Nephron (organoid): ENCODE measurements at regions not wholly inside any gene's neighbourhood (a gene's known extent, or its start where the extent isn't known, plus 50 kb on each side); places are given as distances from the start of the nearest gene placed in this dataset.

ENCODE experiments used
- H3K27ac Mint-ChIP-seq, 3 experiments: 2 replicates each; pipeline ENCODE4 v1.8.0; 2020; ENCODE audit warnings: mixed read lengths in 3 of 3, mild to moderate bottlenecking in 2 of 3, moderate library complexity in 1 of 3
- H3K27me3 Mint-ChIP-seq: 2 replicates; pipeline ENCODE4 v1.8.0; 2021; ENCODE audit warnings: low read depth, mild to moderate bottlenecking, moderate library complexity, mixed read lengths
- H3K36me3 Mint-ChIP-seq: 2 replicates; pipeline ENCODE4 v1.8.0; 2020; ENCODE audit warnings: low read depth, mixed read lengths
- H3K4me1 Mint-ChIP-seq: 2 replicates; pipeline ENCODE4 v1.8.0; 2020; ENCODE audit warnings: mixed read lengths
- H3K4me3 Mint-ChIP-seq, 3 experiments: 2 replicates each; pipeline ENCODE4 v1.8.0; 2020; ENCODE audit warnings: mild to moderate bottlenecking in 3 of 3, mixed read lengths in 3 of 3, moderate library complexity in 2 of 3
- H3K9me3 Mint-ChIP-seq: 2 replicates; pipeline ENCODE4 v1.8.0; 2020; ENCODE audit warnings: mixed read lengths
- TF ChIP-seq, protein P1 (sequence below), 3 experiments: fragments of 200-600 bp; sonication (generic); IDR thresholded peaks; one replicate each; pipeline ENCODE4 v1.5.0; 2021; ENCODE audit warnings: antibody characterized with exemption in 3 of 3; ENCODE audit not compliant: unreplicated experiment in 3 of 3

DNA sequence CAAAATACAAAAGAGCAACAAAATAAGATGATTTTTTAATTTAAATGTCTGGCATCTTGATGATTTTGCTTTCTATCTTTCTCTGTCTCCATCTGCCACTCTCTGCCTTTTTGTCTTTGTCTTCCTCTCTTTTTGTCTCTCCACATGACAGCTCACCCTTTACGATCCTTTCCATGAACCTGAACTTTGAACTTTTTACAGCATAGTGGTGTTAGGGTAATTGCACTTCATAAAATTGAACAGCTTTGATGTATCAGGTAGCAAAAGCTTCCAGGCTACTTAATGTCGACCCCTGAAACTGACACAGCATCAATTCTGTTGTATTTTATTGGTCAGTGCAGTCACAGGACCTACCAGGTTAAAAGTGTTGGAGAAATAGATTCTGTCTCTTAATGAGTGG lies 1517.0 kb downstream of the ADGRL3 start:
- no peaks in the 10 kb centered on the region for H3K4me1 Mint-ChIP-seq
- TF ChIP-seq, protein P1, sequence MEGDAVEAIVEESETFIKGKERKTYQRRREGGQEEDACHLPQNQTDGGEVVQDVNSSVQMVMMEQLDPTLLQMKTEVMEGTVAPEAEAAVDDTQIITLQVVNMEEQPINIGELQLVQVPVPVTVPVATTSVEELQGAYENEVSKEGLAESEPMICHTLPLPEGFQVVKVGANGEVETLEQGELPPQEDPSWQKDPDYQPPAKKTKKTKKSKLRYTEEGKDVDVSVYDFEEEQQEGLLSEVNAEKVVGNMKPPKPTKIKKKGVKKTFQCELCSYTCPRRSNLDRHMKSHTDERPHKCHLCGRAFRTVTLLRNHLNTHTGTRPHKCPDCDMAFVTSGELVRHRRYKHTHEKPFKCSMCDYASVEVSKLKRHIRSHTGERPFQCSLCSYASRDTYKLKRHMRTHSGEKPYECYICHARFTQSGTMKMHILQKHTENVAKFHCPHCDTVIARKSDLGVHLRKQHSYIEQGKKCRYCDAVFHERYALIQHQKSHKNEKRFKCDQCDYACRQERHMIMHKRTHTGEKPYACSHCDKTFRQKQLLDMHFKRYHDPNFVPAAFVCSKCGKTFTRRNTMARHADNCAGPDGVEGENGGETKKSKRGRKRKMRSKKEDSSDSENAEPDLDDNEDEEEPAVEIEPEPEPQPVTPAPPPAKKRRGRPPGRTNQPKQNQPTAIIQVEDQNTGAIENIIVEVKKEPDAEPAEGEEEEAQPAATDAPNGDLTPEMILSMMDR (IDR thresholded peaks at IDR 0.05; ENCODE audit: unreplicated experiment in 3 of 3), result no peak

DNA sequence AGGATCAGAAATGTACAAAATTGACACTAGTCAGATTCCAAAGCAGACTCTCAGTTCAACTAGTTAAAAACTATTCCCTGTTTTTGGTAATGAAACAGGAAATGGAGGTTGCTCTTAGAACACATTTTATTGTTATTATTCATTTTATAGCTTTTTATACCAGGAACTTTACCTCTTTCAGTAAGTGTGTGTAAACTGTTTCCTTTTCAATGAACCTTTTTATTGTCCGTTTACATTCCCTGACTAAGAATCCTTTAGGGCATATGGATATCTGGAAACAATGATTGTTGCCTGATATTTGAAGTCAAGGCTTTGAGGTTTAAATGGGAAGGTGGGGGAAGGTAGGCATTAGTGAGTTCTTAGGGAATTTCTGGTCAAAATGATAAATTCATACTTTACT lies 1511.4 kb downstream of the ADGRL3 start:
- H3K4me3 Mint-ChIP-seq, result no peak overlapping the region
- H3K27ac Mint-ChIP-seq, result no peak overlapping the region
- H3K36me3 Mint-ChIP-seq, result no peaks in the 10 kb centered on the region

More for the DNA sequence above, 1517.0 kb downstream of the ADGRL3 start:
- H3K4me3 Mint-ChIP-seq, result no peak overlapping the region
- H3K9me3 Mint-ChIP-seq, result peaks cover 7% of the 10 kb centered on the region
- no peak overlapping the region for H3K27ac Mint-ChIP-seq
- peaks cover 3% of the 10 kb centered on the region for H3K27me3 Mint-ChIP-seq
- no peaks in the 10 kb centered on the region for H3K36me3 Mint-ChIP-seq

DNA sequence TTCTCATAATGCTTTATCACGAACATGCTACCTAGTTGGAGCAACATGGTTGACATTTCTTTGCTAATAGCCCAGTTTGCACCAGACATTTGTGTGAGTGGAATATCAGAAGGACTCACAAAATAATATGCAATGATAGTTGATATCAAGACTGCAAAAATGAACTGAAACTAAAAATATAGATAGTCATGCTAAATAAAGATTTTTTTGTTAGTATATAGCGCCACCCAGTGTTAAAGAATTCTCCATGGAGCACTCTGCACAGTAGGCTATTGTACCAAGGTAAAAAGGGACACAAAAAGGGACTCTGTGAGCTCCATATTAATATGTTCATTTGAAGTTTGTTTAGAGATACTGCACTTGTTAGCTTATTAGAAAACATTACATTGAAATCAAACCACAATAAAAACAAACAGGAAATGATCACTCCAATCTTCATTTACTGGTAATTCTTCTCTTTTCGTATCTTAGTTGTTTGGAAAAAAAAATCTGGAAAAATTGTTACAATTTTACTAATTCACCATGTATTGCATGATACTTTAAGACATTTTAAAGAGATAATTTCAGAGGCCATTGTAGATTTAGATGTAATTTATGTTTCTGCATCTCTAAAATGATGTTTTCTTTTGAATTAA lies 1509.6 kb downstream of the ADGRL3 start:
- TF ChIP-seq, protein P1 (IDR thresholded peaks at IDR 0.05; ENCODE audit: unreplicated experiment in 3 of 3), result peak; percentile 68 to 80 (median 74)
- peaks cover 9% of the 10 kb centered on the region for H3K4me1 Mint-ChIP-seq

More for the DNA sequence above, 1511.4 kb downstream of the ADGRL3 start:
- TF ChIP-seq, protein P1 (IDR thresholded peaks at IDR 0.05; ENCODE audit: unreplicated experiment in 3 of 3), result no peak
- H3K4me1 Mint-ChIP-seq, result peaks cover 9% of the 10 kb centered on the region
- no peaks in the 10 kb centered on the region for H3K27me3 Mint-ChIP-seq
- H3K9me3 Mint-ChIP-seq, result peaks cover 4% of the 10 kb centered on the region

DNA sequence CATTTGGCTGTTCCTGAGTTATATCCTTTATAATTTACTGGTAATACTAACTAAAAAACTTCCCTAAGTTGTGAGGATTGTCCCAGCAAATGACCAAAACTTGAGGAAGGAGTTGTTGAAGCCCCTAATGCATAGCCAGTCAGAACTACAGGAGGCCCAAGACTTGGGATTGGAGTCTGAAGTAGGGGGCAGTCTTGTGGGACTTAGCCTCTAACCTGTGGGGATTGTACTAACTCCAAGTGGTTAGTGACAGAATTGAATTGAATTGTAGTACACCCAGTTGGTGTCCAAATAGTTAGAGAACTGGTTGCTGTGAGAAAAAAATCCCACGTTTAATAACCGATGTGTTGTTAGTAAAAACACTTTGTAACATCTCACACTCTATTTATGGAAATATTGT lies 1506.3 kb downstream of the ADGRL3 start:
- peaks cover 9% of the 10 kb centered on the region for H3K4me1 Mint-ChIP-seq
- no peaks in the 10 kb centered on the region for H3K27me3 Mint-ChIP-seq
- TF ChIP-seq, protein P1 (IDR thresholded peaks at IDR 0.05; ENCODE audit: unreplicated experiment in 3 of 3), result no peak
- H3K9me3 Mint-ChIP-seq, result no peaks in the 10 kb centered on the region
- H3K4me3 Mint-ChIP-seq, result no peak overlapping the region
- H3K27ac Mint-ChIP-seq, result no peak overlapping the region
- H3K36me3 Mint-ChIP-seq, result no peaks in the 10 kb centered on the region

More for the DNA sequence above, 1509.6 kb downstream of the ADGRL3 start:
- Mint-ChIP-seq H3K27me3 (no peaks in the 10 kb centered on the region), H3K36me3 (no peaks in the 10 kb centered on the region), H3K9me3 (no peaks in the 10 kb centered on the region), H3K4me3 (peak overlapping the region in 1 of 3 experiments; percentile 47), H3K27ac (peak overlapping the region in 1 of 3 experiments; percentile 5)

DNA sequence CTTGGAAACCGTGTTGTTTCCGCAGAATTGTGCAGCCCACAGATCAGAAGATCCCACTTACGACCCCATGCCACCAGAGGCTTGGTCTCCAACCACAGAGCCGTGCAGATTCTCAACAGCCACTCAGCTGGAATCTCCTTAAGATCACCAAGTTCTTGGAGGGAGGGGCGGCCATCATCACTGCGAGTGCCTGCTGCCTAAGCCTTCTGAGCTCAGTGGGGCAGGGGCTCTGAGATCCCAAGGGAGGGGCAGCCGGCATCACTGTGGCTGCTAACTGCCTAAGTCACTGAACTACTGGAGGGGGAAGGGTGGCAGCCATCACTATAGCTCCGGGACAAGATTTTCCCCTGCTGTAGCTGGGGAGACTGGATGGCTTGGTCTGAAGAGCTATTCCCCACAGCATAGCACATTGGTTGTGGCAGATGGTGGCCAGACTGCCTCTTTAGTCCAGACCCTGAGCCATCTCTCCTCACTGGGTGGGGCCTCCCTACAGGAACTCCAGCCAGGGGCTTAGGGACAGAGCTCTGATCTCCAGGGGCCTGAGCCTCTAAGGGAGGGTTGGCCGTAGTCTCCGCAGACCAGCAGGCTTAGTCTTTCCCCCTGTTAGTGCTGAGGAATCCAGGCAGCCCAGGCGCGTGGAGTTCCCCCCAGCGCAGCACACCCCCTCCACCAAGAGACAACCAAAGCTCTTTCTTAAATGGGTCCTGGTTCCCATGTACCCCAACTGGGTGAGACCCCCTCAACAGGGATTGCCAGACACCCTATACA lies 1483.9 kb downstream of the ADGRL3 start:
- Mint-ChIP-seq H3K4me1 (no peaks in the 10 kb centered on the region), H3K27ac (no peak overlapping the region), H3K27me3 (no peaks in the 10 kb centered on the region), H3K4me3 (no peak overlapping the region), H3K9me3 (no peaks in the 10 kb centered on the region), H3K36me3 (no peaks in the 10 kb centered on the region)
- TF ChIP-seq, protein P1 (IDR thresholded peaks at IDR 0.05; ENCODE audit: unreplicated experiment in 3 of 3), result no peak
